Endothelial cell (in vitro differentiated cells): ENCODE measurements at regions not wholly inside any gene's neighbourhood (a gene's known extent, or its start where the extent isn't known, plus 50 kb on each side); places are given as distances from the start of the nearest gene placed in this dataset.

Experiments used
- DNase-seq: peaks from one replicate; pipeline ENCODE4 v3.0.0; 2021; ENCODE audit warnings: low spot score
- H3K27ac Mint-ChIP-seq: one replicate; pipeline ENCODE4 v1.8.0; 2021; ENCODE audit warnings: mixed read lengths, inconsistent platforms; ENCODE audit not compliant: unreplicated experiment
- H3K27me3 Mint-ChIP-seq: one replicate; pipeline ENCODE4 v1.8.0; 2021; ENCODE audit warnings: mild to moderate bottlenecking, moderate library complexity, mixed read lengths, inconsistent platforms; ENCODE audit not compliant: unreplicated experiment
- H3K36me3 Mint-ChIP-seq: one replicate; pipeline ENCODE4 v1.8.0; 2021; ENCODE audit warnings: mild to moderate bottlenecking, low read depth, mixed read lengths, inconsistent platforms; ENCODE audit not compliant: unreplicated experiment
- H3K4me1 Mint-ChIP-seq: one replicate; pipeline ENCODE4 v1.8.0; 2021; ENCODE audit warnings: mild to moderate bottlenecking, mixed read lengths, inconsistent platforms; ENCODE audit not compliant: unreplicated experiment
- H3K4me3 Mint-ChIP-seq: one replicate; pipeline ENCODE4 v1.8.0; 2021; ENCODE audit warnings: mild to moderate bottlenecking, mixed read lengths, inconsistent platforms; ENCODE audit not compliant: unreplicated experiment
- H3K9me3 Mint-ChIP-seq: one replicate; pipeline ENCODE4 v1.8.0; 2021; ENCODE audit warnings: mixed read lengths, inconsistent platforms; ENCODE audit not compliant: unreplicated experiment
- CTCF ChIP-seq: fragments of 200-600 bp; sonication (generic); IDR thresholded peaks from one replicate; pipeline ENCODE4 v1.5.0; 2021; ENCODE audit warnings: antibody characterized with exemption; ENCODE audit not compliant: unreplicated experiment

- Mint-ChIP-seq H3K4me3 (no peak overlapping the region), H3K4me1 (no peaks in the 10 kb centered on the region), H3K36me3 (no peaks in the 10 kb centered on the region), H3K9me3 (no peaks in the 10 kb centered on the region), H3K27ac (no peak overlapping the region), H3K27me3 (no peaks in the 10 kb centered on the region)
- TF ChIP-seq CTCF, result no peak
- no peak for DNase-seq
Measured at GRCh38 chr13:44210525-44210924, 163.1 kb upstream of the SERP2 start.

GRCh38 chr13:44211286-44211685 lies 162.3 kb upstream of the SERP2 start:
- H3K36me3 Mint-ChIP-seq, result no peaks in the 10 kb centered on the region

GRCh38 chr13:44211704-44212346 lies 161.8 kb upstream of the SERP2 start:
- H3K36me3 Mint-ChIP-seq, result no peaks in the 10 kb centered on the region
- H3K27ac Mint-ChIP-seq, result no peak overlapping the region
- no peak for TF ChIP-seq CTCF
- no peak for DNase-seq
- H3K4me1 Mint-ChIP-seq, result no peaks in the 10 kb centered on the region
- no peak overlapping the region for H3K4me3 Mint-ChIP-seq
- H3K27me3 Mint-ChIP-seq, result no peaks in the 10 kb centered on the region
- H3K9me3 Mint-ChIP-seq, result no peaks in the 10 kb centered on the region

More at GRCh38 chr13:44211286-44211685, 162.3 kb upstream of the SERP2 start:
- no peaks in the 10 kb centered on the region for H3K27me3 Mint-ChIP-seq
- H3K9me3 Mint-ChIP-seq, result no peaks in the 10 kb centered on the region
- H3K4me1 Mint-ChIP-seq, result no peaks in the 10 kb centered on the region
- no peak overlapping the region for H3K27ac Mint-ChIP-seq
- no peak overlapping the region for H3K4me3 Mint-ChIP-seq
- no peak for DNase-seq
- no peak for TF ChIP-seq CTCF

GRCh38 chr13:44212633-44213396 lies 160.8 kb upstream of the SERP2 start:
- TF ChIP-seq CTCF, result no peak
- no peaks in the 10 kb centered on the region for H3K9me3 Mint-ChIP-seq
- DNase-seq, result no peak
- no peaks in the 10 kb centered on the region for H3K4me1 Mint-ChIP-seq
- no peak overlapping the region for H3K4me3 Mint-ChIP-seq
- no peak overlapping the region for H3K27ac Mint-ChIP-seq
- H3K27me3 Mint-ChIP-seq, result no peaks in the 10 kb centered on the region
- H3K36me3 Mint-ChIP-seq, result no peaks in the 10 kb centered on the region
